IMR-90 (cell line): ENCODE measurements at regions not wholly inside any gene's neighbourhood (a gene's known extent, or its start where the extent isn't known, plus 50 kb on each side); places are given as distances from the start of the nearest gene placed in this dataset.
A peak's percentile ranks its signal among the peaks of the same experiment; 100 is the strongest.

Experiments used
- ATAC-seq: fragments of 200-7000 bp; cut with Tn5 transposase; 2 replicates; pipeline ENCODE4 v1.9.1; 2020; ENCODE audit warnings: low read depth, mild to moderate bottlenecking, moderate library complexity
- BruUV-seq: library from RNA; stranded (reverse); fragments of 400-500 nt; replicated peaks from 2 replicates; lab custom pipeline; 2021; lab: Mats Ljungman, UMichigan
- CTCF ChIA-PET: fragments of 300-600 bp; formaldehyde crosslinking; extraction: SDS; loops from one replicate; lab custom pipeline; 2021; ENCODE audit warnings: antibody characterized with exemption; lab: Yijun Ruan, JAX
- POLR2A ChIA-PET: fragments of 300-600 bp; sonication (Branson Sonifier 250); formaldehyde crosslinking; loops from one replicate; lab custom pipeline; 2022; ENCODE audit warnings: antibody characterized with exemption; ENCODE audit not compliant: unreplicated experiment; lab: Charles Lee
- DNase-seq: peaks from one replicate; pipeline ENCODE4 v3.0.0; 2013
- H2AFZ ChIP-seq: replicated peaks from 2 replicates; pipeline ENCODE3; 2013; ENCODE audit warnings: low read length, mild to moderate bottlenecking; ENCODE audit not compliant: poor library complexity
- H2AK5ac ChIP-seq: 2 replicates; pipeline ENCODE4 v1.6.1; 2013; ENCODE audit warnings: low read depth, low read length, inconsistent platforms
- H2AK9ac ChIP-seq: replicated peaks from 2 replicates; pipeline ENCODE3; 2013; ENCODE audit warnings: mild to moderate bottlenecking, low read depth, low read length, moderate library complexity; ENCODE audit not compliant: poor library complexity
- H2BK120ac ChIP-seq: 2 replicates; pipeline ENCODE4 v1.6.1; 2013; ENCODE audit warnings: low read depth, low read length, inconsistent platforms
- H2BK15ac ChIP-seq: 3 replicates; pipeline ENCODE4 v1.6.1; 2013; ENCODE audit warnings: low read depth, low read length, inconsistent platforms
- H2BK20ac ChIP-seq: 2 replicates; pipeline ENCODE4 v1.6.1; 2013; ENCODE audit warnings: low read depth, mild to moderate bottlenecking, inconsistent platforms, low read length, moderate library complexity
- H2BK5ac ChIP-seq: 2 replicates; pipeline ENCODE4 v1.6.1; 2013; ENCODE audit warnings: mild to moderate bottlenecking, low read depth, low read length, inconsistent platforms; ENCODE audit not compliant: poor library complexity, severe bottlenecking
- H3K14ac ChIP-seq: replicated peaks from 2 replicates; pipeline ENCODE4 v1.6.1; 2013; ENCODE audit warnings: low read depth, low read length, inconsistent platforms
- H3K18ac ChIP-seq: 2 replicates; pipeline ENCODE4 v1.6.1; 2013; ENCODE audit warnings: low read depth, low read length, control low read depth
- H3K23ac ChIP-seq: 2 replicates; pipeline ENCODE4 v1.6.1; 2013; ENCODE audit warnings: low read depth, low read length, inconsistent platforms
- H3K27ac ChIP-seq: 2 replicates; pipeline ENCODE4 v1.5.1; 2013; ENCODE audit warnings: mild to moderate bottlenecking, control low read depth, low read length; ENCODE audit not compliant: insufficient read depth
- H3K27me3 ChIP-seq: 2 replicates; pipeline ENCODE4 v1.6.1; 2013; ENCODE audit warnings: low read length; ENCODE audit not compliant: control insufficient read depth, insufficient read depth
- H3K36me3 ChIP-seq: 2 replicates; pipeline ENCODE4 v1.6.1; 2013; ENCODE audit warnings: low read length, mixed read lengths; ENCODE audit not compliant: control insufficient read depth, insufficient read depth
- H3K4ac ChIP-seq: 2 replicates; pipeline ENCODE4 v1.6.1; 2013; ENCODE audit warnings: low read depth, low read length, inconsistent platforms
- H3K4me1 ChIP-seq: 2 replicates; pipeline ENCODE4 v1.6.1; 2013; ENCODE audit warnings: low read length, mixed read lengths; ENCODE audit not compliant: control insufficient read depth, insufficient read depth
- H3K4me2 ChIP-seq: 2 replicates; pipeline ENCODE4 v1.6.1; 2013; ENCODE audit warnings: low read depth, mild to moderate bottlenecking, control low read depth, low read length, moderate library complexity
- H3K4me3 ChIP-seq: 2 replicates; pipeline ENCODE4 v1.5.1; 2013; ENCODE audit warnings: low read depth, mild to moderate bottlenecking, control low read depth, low read length, moderate library complexity; ENCODE audit not compliant: insufficient read depth
- H3K56ac ChIP-seq: 2 replicates; pipeline ENCODE4 v1.6.1; 2013; ENCODE audit warnings: low read length, inconsistent platforms; ENCODE audit not compliant: insufficient read depth; ENCODE audit errors: extremely low read depth
- H3K79me1 ChIP-seq, 2 experiments: 2 replicates each; pipeline ENCODE4 v1.6.1; 2013; ENCODE audit warnings: low read length in 2 of 2, inconsistent platforms in 1 of 2, low read depth in 1 of 2
- H3K9ac ChIP-seq: 2 replicates; pipeline ENCODE4 v1.6.1; 2013; ENCODE audit warnings: low read depth, low read length, control low read depth
- H3K9me1 ChIP-seq: 2 replicates; pipeline ENCODE4 v1.6.1; 2013; ENCODE audit warnings: low read length, inconsistent platforms; ENCODE audit not compliant: insufficient read depth
- H3K9me3 ChIP-seq: 2 replicates; pipeline ENCODE4 v1.6.1; 2013; ENCODE audit warnings: low read length; ENCODE audit not compliant: control insufficient read depth, insufficient read depth
- H4K20me1 ChIP-seq: 2 replicates; pipeline ENCODE4 v1.6.1; 2013; ENCODE audit warnings: low read length, inconsistent platforms; ENCODE audit not compliant: insufficient read depth
- H4K5ac ChIP-seq: 2 replicates; pipeline ENCODE4 v1.6.1; 2013; ENCODE audit warnings: mild to moderate bottlenecking, low read depth, low read length, control low read depth
- H4K8ac ChIP-seq, 2 experiments: 2 replicates each; pipeline ENCODE4 v1.6.1; 2013; ENCODE audit warnings: low read depth in 2 of 2, low read length in 2 of 2, control low read depth in 1 of 2, inconsistent platforms in 1 of 2
- H4K91ac ChIP-seq: 2 replicates; pipeline ENCODE4 v1.6.1; 2013; ENCODE audit warnings: low read depth, low read length, inconsistent platforms; ENCODE audit not compliant: insufficient read depth
- CEBPB ChIP-seq: IDR thresholded peaks from 2 replicates; pipeline ENCODE4 v1.6.1; 2012; ENCODE audit warnings: low read depth, low read length, improper control_type of control experiment
- WGBS, 2 experiments: methylation state at CpG; one replicate each; pipeline versions ENCODE4 v1.1.5 to v1.1.7; 2013; ENCODE audit warnings: missing lambda C conversion rate in 2 of 2; ENCODE audit not compliant: insufficient read length in 1 of 2; ENCODE audit errors: extremely low coverage in 2 of 2; 5-methylcytosine and 5-hydroxymethylcytosine counted together
- dilution Hi-C: fragments of 300-500 bp; cut with HindIII; formaldehyde crosslinking; loops from one replicate; pipeline ENCODE4 v1.14.3; 2018; ENCODE audit warnings: low sequenced_read_pairs; ENCODE audit not compliant: unreplicated experiment
- in situ Hi-C: fragments of 300-500 bp; cut with MboI; formaldehyde crosslinking; loops from 3 replicates; pipeline ENCODE4 v1.14.3; 2019; ENCODE audit warnings: low sequenced_read_pairs, inconsistent platforms, mixed read lengths
- intact Hi-C: fragments of 100-400 bp; cut with micrococcal nuclease; formaldehyde crosslinking; loops from 2 replicates; pipeline ENCODE4 v1.10.0; 2022
- TF ChIP-seq, protein P1 (sequence below): conservative IDR thresholded peaks from 2 replicates; pipeline ENCODE4 v1.5.1; 2012; ENCODE audit warnings: mild to moderate bottlenecking, low read depth, low read length, improper control_type of control experiment
- TF ChIP-seq, protein P2 (sequence below): fragments of 150-350 bp; IDR thresholded peaks from 2 replicates; pipeline ENCODE4 v1.6.1; 2016; ENCODE audit warnings: low read depth, mild to moderate bottlenecking, low read length, moderate library complexity, borderline replicate concordance

DNA sequence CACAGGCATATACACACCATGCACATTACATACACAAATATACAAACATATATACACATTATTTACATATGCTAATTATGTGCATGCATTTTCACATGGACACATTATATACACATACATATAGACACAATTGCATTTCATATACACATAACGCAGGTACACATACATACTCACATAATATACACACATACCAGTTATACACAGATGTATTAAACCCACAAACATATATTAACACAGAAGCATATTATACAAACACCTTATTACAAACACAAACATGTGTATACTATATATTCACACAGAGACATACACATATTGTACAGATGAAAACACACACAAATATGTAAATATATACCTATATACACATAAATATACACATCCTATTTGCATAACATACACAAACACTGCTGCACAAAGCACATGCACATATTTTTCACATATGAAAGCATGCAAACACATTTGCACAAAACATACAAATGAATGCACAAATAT is 140.2 kb downstream of the VEGFA start:
- peaks cover 16% of the 10 kb centered on the region for H3K4me1 ChIP-seq
- no peak overlapping the region for H3K4me2 ChIP-seq
- intact Hi-C loops (no loop called here), in situ Hi-C loops (no loop called here), dilution Hi-C loops (no loop called here)
- WGBS, 2 experiments = no CpG with 5 or more reads among the region's 1 CpG
- H3K27me3 ChIP-seq = peaks cover 6% of the 10 kb centered on the region; the same call in 1 of the 2 replicates
- H3K4ac ChIP-seq = no peak overlapping the region
- H4K91ac ChIP-seq = no peak overlapping the region
- H4K5ac ChIP-seq = no peak overlapping the region
- H2AK9ac ChIP-seq = no peak overlapping the region
- H3K14ac ChIP-seq = no peak overlapping the region
- H2BK5ac ChIP-seq = no peak overlapping the region
- no peaks in the 10 kb centered on the region for H4K20me1 ChIP-seq
- no peak overlapping the region for H4K8ac ChIP-seq
- no peak overlapping the region for H3K27ac ChIP-seq
- H2AFZ ChIP-seq = no peak overlapping the region
- peak overlapping the region; percentile 41; the same call in 1 of the 2 replicates for H2BK120ac ChIP-seq
- DNase-seq = no peak
- ATAC-seq = no peak
- H3K9me3 ChIP-seq = no peaks in the 10 kb centered on the region
- H2AK5ac ChIP-seq = peak overlapping the region; percentile 30; the same call in 1 of the 2 replicates
- TF ChIP-seq, protein P1, sequence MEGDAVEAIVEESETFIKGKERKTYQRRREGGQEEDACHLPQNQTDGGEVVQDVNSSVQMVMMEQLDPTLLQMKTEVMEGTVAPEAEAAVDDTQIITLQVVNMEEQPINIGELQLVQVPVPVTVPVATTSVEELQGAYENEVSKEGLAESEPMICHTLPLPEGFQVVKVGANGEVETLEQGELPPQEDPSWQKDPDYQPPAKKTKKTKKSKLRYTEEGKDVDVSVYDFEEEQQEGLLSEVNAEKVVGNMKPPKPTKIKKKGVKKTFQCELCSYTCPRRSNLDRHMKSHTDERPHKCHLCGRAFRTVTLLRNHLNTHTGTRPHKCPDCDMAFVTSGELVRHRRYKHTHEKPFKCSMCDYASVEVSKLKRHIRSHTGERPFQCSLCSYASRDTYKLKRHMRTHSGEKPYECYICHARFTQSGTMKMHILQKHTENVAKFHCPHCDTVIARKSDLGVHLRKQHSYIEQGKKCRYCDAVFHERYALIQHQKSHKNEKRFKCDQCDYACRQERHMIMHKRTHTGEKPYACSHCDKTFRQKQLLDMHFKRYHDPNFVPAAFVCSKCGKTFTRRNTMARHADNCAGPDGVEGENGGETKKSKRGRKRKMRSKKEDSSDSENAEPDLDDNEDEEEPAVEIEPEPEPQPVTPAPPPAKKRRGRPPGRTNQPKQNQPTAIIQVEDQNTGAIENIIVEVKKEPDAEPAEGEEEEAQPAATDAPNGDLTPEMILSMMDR = no peak
- no peak for TF ChIP-seq CEBPB
- TF ChIP-seq, protein P2, sequence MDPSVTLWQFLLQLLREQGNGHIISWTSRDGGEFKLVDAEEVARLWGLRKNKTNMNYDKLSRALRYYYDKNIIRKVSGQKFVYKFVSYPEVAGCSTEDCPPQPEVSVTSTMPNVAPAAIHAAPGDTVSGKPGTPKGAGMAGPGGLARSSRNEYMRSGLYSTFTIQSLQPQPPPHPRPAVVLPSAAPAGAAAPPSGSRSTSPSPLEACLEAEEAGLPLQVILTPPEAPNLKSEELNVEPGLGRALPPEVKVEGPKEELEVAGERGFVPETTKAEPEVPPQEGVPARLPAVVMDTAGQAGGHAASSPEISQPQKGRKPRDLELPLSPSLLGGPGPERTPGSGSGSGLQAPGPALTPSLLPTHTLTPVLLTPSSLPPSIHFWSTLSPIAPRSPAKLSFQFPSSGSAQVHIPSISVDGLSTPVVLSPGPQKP = no peak
- no peak overlapping the region for H3K23ac ChIP-seq
- no peaks in the 10 kb centered on the region for H3K36me3 ChIP-seq
- no peak overlapping the region; the same call in 1 of the 2 replicates for H3K18ac ChIP-seq
- no peaks in the 10 kb centered on the region for H3K79me1 ChIP-seq
- H3K4me3 ChIP-seq = no peak overlapping the region
- no peak overlapping the region for H3K9ac ChIP-seq
- H3K9me1 ChIP-seq = peaks cover 7% of the 10 kb centered on the region; the same call in 1 of the 2 replicates
- BruUV-seq = no TSS peak
- H3K56ac ChIP-seq = no peak overlapping the region
- peak overlapping the region; percentile 51; the same call in 1 of the 2 replicates for H2BK20ac ChIP-seq
- ChIA-PET CTCF (no interaction called here), POLR2A (no interaction called here)
- H2BK15ac ChIP-seq = 0 out of 3 replicates have a peak overlapping the region, but pooled peaks have one; percentile 52
